ENCODE measurements at regions not wholly inside any gene's neighbourhood (a gene's known extent, or its start where the extent isn't known, plus 50 kb on each side); places are given as distances from the start of the nearest gene placed in this dataset.

- H3K36me3 ChIP-seq (ENCODE audit: insufficient read depth, low read length) = no peaks in the 10 kb centered on the region
- H3K27ac Mint-ChIP-seq = no peak overlapping the region
- no peaks in the 10 kb centered on the region for H3K4me1 Mint-ChIP-seq (ENCODE audit: low read depth)
- no peak overlapping the region for H3K27ac ChIP-seq (ENCODE audit: low read depth in 1 of 2, low read length in 2 of 2)
- H3K4me3 Mint-ChIP-seq = no peak overlapping the region
- H3K4me3 ChIP-seq (ENCODE audit: low read length) = no peak overlapping the region
- no peak for ATAC-seq (ENCODE audit: poor library complexity)
- no peaks in the 10 kb centered on the region for H3K27me3 Mint-ChIP-seq
- intact Hi-C loops (cut with DNase I, micrococcal nuclease) = no loop called here
- ChIA-PET CTCF (no interaction called here), POLR2A (no interaction called here)
- no peaks in the 10 kb centered on the region for H3K27me3 ChIP-seq (ENCODE audit: control insufficient read depth in 1 of 2, insufficient read depth in 2 of 2, low read length in 2 of 2)
- H3K9me3 Mint-ChIP-seq = no peaks in the 10 kb centered on the region
- no peaks in the 10 kb centered on the region for H3K4me1 ChIP-seq (ENCODE audit: insufficient read depth, low read length)
- no peaks in the 10 kb centered on the region for H3K36me3 Mint-ChIP-seq (ENCODE audit: low read depth)
- TF ChIP-seq CTCF (IDR thresholded peaks at IDR 0.05) = no peak
- H3K9me3 ChIP-seq (ENCODE audit: control insufficient read depth in 1 of 2, insufficient read depth in 1 of 2, low read length in 2 of 2) = peaks cover 0 to 5% of the 10 kb centered on the region in 2 experiments
- DNase-seq = no peak
Observed at GRCh38 chr13:32861304-32861703, 154.9 kb upstream of the KL start.

- H3K27ac Mint-ChIP-seq = no peak overlapping the region
- H3K4me3 Mint-ChIP-seq = no peak overlapping the region
- no peak overlapping the region for H3K4me3 ChIP-seq (ENCODE audit: low read length)
- no peaks in the 10 kb centered on the region for H3K36me3 ChIP-seq (ENCODE audit: insufficient read depth, low read length)
- no peaks in the 10 kb centered on the region for H3K4me1 Mint-ChIP-seq (ENCODE audit: low read depth)
- no peaks in the 10 kb centered on the region for H3K27me3 Mint-ChIP-seq
- H3K27me3 ChIP-seq (ENCODE audit: control insufficient read depth in 1 of 2, insufficient read depth in 2 of 2, low read length in 2 of 2) = no peaks in the 10 kb centered on the region
- no peak for TF ChIP-seq CTCF (IDR thresholded peaks at IDR 0.05)
- ATAC-seq (ENCODE audit: poor library complexity) = no peak
- no peak for DNase-seq
- intact Hi-C loops (cut with DNase I, micrococcal nuclease) = no loop called here
- H3K9me3 ChIP-seq (ENCODE audit: control insufficient read depth in 1 of 2, insufficient read depth in 1 of 2, low read length in 2 of 2) = peaks cover 0 to 5% of the 10 kb centered on the region in 2 experiments
- H3K36me3 Mint-ChIP-seq (ENCODE audit: low read depth) = no peaks in the 10 kb centered on the region
- H3K27ac ChIP-seq (ENCODE audit: low read depth in 1 of 2, low read length in 2 of 2) = no peak overlapping the region
- ChIA-PET POLR2A (no interaction called here), CTCF (no interaction called here)
- no peaks in the 10 kb centered on the region for H3K4me1 ChIP-seq (ENCODE audit: insufficient read depth, low read length)
- H3K9me3 Mint-ChIP-seq = no peaks in the 10 kb centered on the region
Observed at GRCh38 chr13:32863596-32863995, 152.6 kb upstream of the KL start.

- Mint-ChIP-seq H3K4me1 (ENCODE audit: low read depth) (no peaks in the 10 kb centered on the region), H3K36me3 (ENCODE audit: low read depth) (no peaks in the 10 kb centered on the region), H3K27me3 (peaks cover 11% of the 10 kb centered on the region), H3K9me3 (peaks cover 10% of the 10 kb centered on the region), H3K27ac (no peak overlapping the region), H3K4me3 (no peak overlapping the region)
- CTCF ChIA-PET = interaction anchor here (1.6 kb wide), 1 partner anchor 35 kb away, joined by 3 read pairs; no protein-coding TSS in a partner anchor
- H3K36me3 ChIP-seq (ENCODE audit: insufficient read depth, low read length) = no peaks in the 10 kb centered on the region
- ATAC-seq (ENCODE audit: poor library complexity) (no peak), DNase-seq (no peak)
- intact Hi-C loops (cut with DNase I, micrococcal nuclease) = no loop called here
- peaks cover 0 to 1% of the 10 kb centered on the region in 2 experiments for H3K9me3 ChIP-seq (ENCODE audit: control insufficient read depth in 1 of 2, insufficient read depth in 1 of 2, low read length in 2 of 2)
- H3K4me1 ChIP-seq (ENCODE audit: insufficient read depth, low read length) = no peaks in the 10 kb centered on the region
- POLR2A ChIA-PET = no interaction called here
- TF ChIP-seq CTCF (IDR thresholded peaks at IDR 0.05) = no peak
- peaks cover 0 to 3% of the 10 kb centered on the region in 2 experiments for H3K27me3 ChIP-seq (ENCODE audit: control insufficient read depth in 1 of 2, insufficient read depth in 2 of 2, low read length in 2 of 2)
- H3K4me3 ChIP-seq (ENCODE audit: low read length) = no peak overlapping the region
- H3K27ac ChIP-seq (ENCODE audit: low read depth in 1 of 2, low read length in 2 of 2) = no peak overlapping the region
Observed at GRCh38 chr13:32866921-32867320, 149.3 kb upstream of the KL start.

Data from CD4-positive, alpha-beta T cell (primary cell).